Activated T-cell treated with anti-CD3 and anti-CD28 coated beads, Interleukin-2, amount 50 U/mL, for 4 hours (primary cell): ENCODE measurements at regions not wholly inside any gene's neighbourhood (a gene's known extent, or its start where the extent isn't known, plus 50 kb on each side); places are given as distances from the start of the nearest gene placed in this dataset.

Experiments
- ATAC-seq, 2 donors: fragments of 200-7000 bp; cut with Tn5 transposase; one replicate each; pipeline ENCODE4 v1.10.0; 2021
- DNase-seq: peaks from one replicate; pipeline ENCODE4 v3.0.0-alpha.2; 2020
- H3K27me3 Mint-ChIP-seq: one replicate; pipeline ENCODE4 v1.8.0; 2021; ENCODE audit warnings: low read depth, mixed read lengths
- H3K36me3 Mint-ChIP-seq: one replicate; pipeline ENCODE4 v1.8.0; 2022; ENCODE audit warnings: mixed read lengths; ENCODE audit not compliant: insufficient read depth
- H3K4me1 Mint-ChIP-seq: one replicate; pipeline ENCODE4 v1.8.0; 2021; ENCODE audit warnings: low read depth, mixed read lengths
- H3K4me3 Mint-ChIP-seq: one replicate; pipeline ENCODE4 v1.8.0; 2021; ENCODE audit warnings: mild to moderate bottlenecking, moderate library complexity, mixed read lengths
- H3K9me3 Mint-ChIP-seq: one replicate; pipeline ENCODE4 v1.8.0; 2021; ENCODE audit warnings: mixed read lengths

- Mint-ChIP-seq H3K4me1 (no peaks in the 10 kb centered on the region), H3K36me3 (no peaks in the 10 kb centered on the region), H3K4me3 (no peak overlapping the region), H3K9me3 (peaks cover 8% of the 10 kb centered on the region), H3K27me3 (no peaks in the 10 kb centered on the region)
- no peak for ATAC-seq
- no peak for DNase-seq
Measured at GRCh38 chrX:78213331-78213730, 73.9 kb upstream of the TAF9B start.

- no peaks in the 10 kb centered on the region for H3K9me3 Mint-ChIP-seq
- no peaks in the 10 kb centered on the region for H3K4me1 Mint-ChIP-seq
- H3K27me3 Mint-ChIP-seq: no peaks in the 10 kb centered on the region
- H3K4me3 Mint-ChIP-seq: no peak overlapping the region
- DNase-seq (no peak), ATAC-seq (peak in 1 of 2 donors; percentile 51)
- no peaks in the 10 kb centered on the region for H3K36me3 Mint-ChIP-seq
Measured at GRCh38 chrX:78199851-78200250, 60.4 kb upstream of the TAF9B start.
